Right lobe of liver (tissue), 4 donors: ENCODE measurements at regions not wholly inside any gene's neighbourhood (a gene's known extent, or its start where the extent isn't known, plus 50 kb on each side); places are given as distances from the start of the nearest gene placed in this dataset.

Experiments
- POLR2A ChIP-seq: fragments of 450-650 bp; IDR thresholded peaks from one replicate; pipeline ENCODE4 v1.6.1; 2017; ENCODE audit warnings: antibody characterized with exemption, mild to moderate bottlenecking
- TF ChIP-seq, protein P1 (sequence below), 4 donors: fragments of 200-600 bp in 3 of 4; fragments of 450-650 bp in 1 of 4; IDR thresholded peaks; one replicate each; pipeline versions ENCODE4 v1.5.1 to v1.8.0; 2016 to 2022; ENCODE audit warnings: antibody characterized with exemption in 4 of 4, mild to moderate bottlenecking in 2 of 4
- donor health status: DM: no; HTN: no; CAD: no.
- donor health status: DM: no; HTN: no; CAD: no.
- donor health status: DM: no; HTN: yes; CAD: no.

DNA sequence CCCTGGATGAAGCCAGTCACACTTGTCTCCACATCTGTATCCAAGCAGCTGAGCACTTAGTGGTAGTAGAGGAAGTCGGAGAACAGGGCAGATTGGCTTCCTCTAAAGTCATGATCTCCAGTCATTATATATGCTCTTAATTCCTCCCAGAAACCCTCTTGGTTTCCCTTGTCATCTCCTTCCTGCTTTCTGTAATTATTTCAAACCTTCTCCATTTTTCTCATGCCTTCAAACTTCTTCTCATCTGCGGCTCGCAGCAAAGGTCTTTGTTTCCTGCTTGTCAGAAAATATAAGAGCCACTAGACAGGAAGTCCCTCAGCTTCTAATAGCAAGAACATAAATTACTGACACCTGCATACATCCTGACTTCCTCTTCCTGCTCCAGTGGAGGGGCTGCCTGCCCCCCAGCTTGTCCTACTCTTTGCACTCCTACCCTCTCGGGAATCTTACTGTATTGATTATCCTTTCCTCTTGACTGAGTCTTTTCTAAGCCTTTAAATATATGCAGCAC is 124.6 kb upstream of the NGF start:
- TF ChIP-seq, protein P1, sequence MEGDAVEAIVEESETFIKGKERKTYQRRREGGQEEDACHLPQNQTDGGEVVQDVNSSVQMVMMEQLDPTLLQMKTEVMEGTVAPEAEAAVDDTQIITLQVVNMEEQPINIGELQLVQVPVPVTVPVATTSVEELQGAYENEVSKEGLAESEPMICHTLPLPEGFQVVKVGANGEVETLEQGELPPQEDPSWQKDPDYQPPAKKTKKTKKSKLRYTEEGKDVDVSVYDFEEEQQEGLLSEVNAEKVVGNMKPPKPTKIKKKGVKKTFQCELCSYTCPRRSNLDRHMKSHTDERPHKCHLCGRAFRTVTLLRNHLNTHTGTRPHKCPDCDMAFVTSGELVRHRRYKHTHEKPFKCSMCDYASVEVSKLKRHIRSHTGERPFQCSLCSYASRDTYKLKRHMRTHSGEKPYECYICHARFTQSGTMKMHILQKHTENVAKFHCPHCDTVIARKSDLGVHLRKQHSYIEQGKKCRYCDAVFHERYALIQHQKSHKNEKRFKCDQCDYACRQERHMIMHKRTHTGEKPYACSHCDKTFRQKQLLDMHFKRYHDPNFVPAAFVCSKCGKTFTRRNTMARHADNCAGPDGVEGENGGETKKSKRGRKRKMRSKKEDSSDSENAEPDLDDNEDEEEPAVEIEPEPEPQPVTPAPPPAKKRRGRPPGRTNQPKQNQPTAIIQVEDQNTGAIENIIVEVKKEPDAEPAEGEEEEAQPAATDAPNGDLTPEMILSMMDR (IDR thresholded peaks at IDR 0.05) = no peak
- TF ChIP-seq POLR2A = no peak
